Activated T-cell treated with anti-CD3 and anti-CD28 coated beads, Interleukin-2, amount 50 U/mL, for 72 hours (primary cell): ENCODE measurements at regions not wholly inside any gene's neighbourhood (a gene's known extent, or its start where the extent isn't known, plus 50 kb on each side); places are given as distances from the start of the nearest gene placed in this dataset.

Experiments used
- ATAC-seq, 2 donors: fragments of 150-1000 bp; cut with Tn5 transposase; replicated peaks in 1 of 2; 2 replicates each; pipeline ENCODE4 v1.10.0; 2021; ENCODE audit warnings: moderate library complexity in 2 of 2, mild to moderate bottlenecking in 1 of 2
- DNase-seq, 2 donors: peaks; one replicate each; pipeline ENCODE4 v3.0.0; 2021 to 2022; ENCODE audit warnings: mixed read lengths in 1 of 2
- H3K27ac Mint-ChIP-seq: one replicate; pipeline ENCODE4 v1.8.0; 2022; ENCODE audit warnings: mild to moderate bottlenecking, moderate library complexity, mixed read lengths
- H3K27me3 Mint-ChIP-seq: one replicate; pipeline ENCODE4 v1.8.0; 2022; ENCODE audit warnings: low read depth, mixed read lengths
- H3K36me3 Mint-ChIP-seq, 2 donors: one replicate each; pipeline ENCODE4 v1.8.0; 2022; ENCODE audit warnings: mixed read lengths in 2 of 2, mild to moderate bottlenecking in 1 of 2; ENCODE audit not compliant: insufficient read depth in 2 of 2
- H3K4me1 Mint-ChIP-seq: one replicate; pipeline ENCODE4 v1.8.0; 2022; ENCODE audit warnings: low read depth, mixed read lengths
- H3K4me3 Mint-ChIP-seq, 2 donors: one replicate each; pipeline ENCODE4 v1.8.0; 2022; ENCODE audit warnings: mild to moderate bottlenecking in 2 of 2, mixed read lengths in 2 of 2, moderate library complexity in 2 of 2
- H3K9me3 Mint-ChIP-seq, 2 donors: one replicate each; pipeline ENCODE4 v1.8.0; 2022; ENCODE audit warnings: mixed read lengths in 2 of 2

- Mint-ChIP-seq H3K36me3 (no peaks in the 10 kb centered on the region), H3K9me3 (peaks cover 0 to 4% of the 10 kb centered on the region in 2 donors), H3K27ac (no peak overlapping the region), H3K4me1 (peaks cover 10% of the 10 kb centered on the region), H3K4me3 (no peak overlapping the region), H3K27me3 (peaks cover 5% of the 10 kb centered on the region)
- ATAC-seq = no peak
- no peak for DNase-seq
These were observed 153.2 kb upstream of the E2F8 start for GRCh38 chr11:19393941-19394340.

GRCh38 chr11:19392847-19393518, 152.2 kb upstream of the E2F8 start:
- ATAC-seq (no peak), DNase-seq (no peak)
- Mint-ChIP-seq H3K4me1 (peaks cover 10% of the 10 kb centered on the region), H3K27ac (no peak overlapping the region), H3K27me3 (peaks cover 5% of the 10 kb centered on the region), H3K36me3 (no peaks in the 10 kb centered on the region), H3K4me3 (no peak overlapping the region), H3K9me3 (peaks cover 0 to 4% of the 10 kb centered on the region in 2 donors)

- peaks cover 0 to 4% of the 10 kb centered on the region in 2 donors for H3K9me3 Mint-ChIP-seq
- DNase-seq = no peak
- H3K4me3 Mint-ChIP-seq = no peak overlapping the region
- H3K4me1 Mint-ChIP-seq = peaks cover 10% of the 10 kb centered on the region
- no peak overlapping the region for H3K27ac Mint-ChIP-seq
- H3K36me3 Mint-ChIP-seq = no peaks in the 10 kb centered on the region
- ATAC-seq = no peak
- peaks cover 6% of the 10 kb centered on the region for H3K27me3 Mint-ChIP-seq
These were observed 151.6 kb upstream of the E2F8 start for GRCh38 chr11:19392321-19392720.

GRCh38 chr11:19391652-19392051, 150.9 kb upstream of the E2F8 start:
- Mint-ChIP-seq H3K36me3 (no peaks in the 10 kb centered on the region), H3K4me3 (no peak overlapping the region)
- no peak for ATAC-seq

GRCh38 chr11:19391026-19391425, 150.3 kb upstream of the E2F8 start:
- H3K27me3 Mint-ChIP-seq = peaks cover 11% of the 10 kb centered on the region
- H3K27ac Mint-ChIP-seq = no peak overlapping the region
- no peak for ATAC-seq
- no peak for DNase-seq
- H3K4me3 Mint-ChIP-seq = no peak overlapping the region
- peaks cover 0 to 4% of the 10 kb centered on the region in 2 donors for H3K9me3 Mint-ChIP-seq
- peaks cover 10% of the 10 kb centered on the region for H3K4me1 Mint-ChIP-seq
- H3K36me3 Mint-ChIP-seq = no peaks in the 10 kb centered on the region

More at GRCh38 chr11:19391652-19392051, 150.9 kb upstream of the E2F8 start:
- H3K9me3 Mint-ChIP-seq = peaks cover 0 to 4% of the 10 kb centered on the region in 2 donors
- H3K27me3 Mint-ChIP-seq = peaks cover 11% of the 10 kb centered on the region
- DNase-seq = no peak
- H3K4me1 Mint-ChIP-seq = peaks cover 10% of the 10 kb centered on the region
- H3K27ac Mint-ChIP-seq = no peak overlapping the region

GRCh38 chr11:19389787-19390303, 149.1 kb upstream of the E2F8 start:
- ATAC-seq (no peak), DNase-seq (no peak)
- Mint-ChIP-seq H3K27ac (no peak overlapping the region), H3K4me3 (no peak overlapping the region), H3K36me3 (no peaks in the 10 kb centered on the region), H3K4me1 (peaks cover 7% of the 10 kb centered on the region), H3K27me3 (peaks cover 11% of the 10 kb centered on the region), H3K9me3 (peaks cover 0 to 4% of the 10 kb centered on the region in 2 donors)

GRCh38 chr11:19382131-19382611, 141.4 kb upstream of the E2F8 start:
- DNase-seq (no peak), ATAC-seq (no peak)
- no peaks in the 10 kb centered on the region for H3K9me3 Mint-ChIP-seq
- no peak overlapping the region for H3K4me3 Mint-ChIP-seq
- H3K27me3 Mint-ChIP-seq = peaks cover 24% of the 10 kb centered on the region
- H3K4me1 Mint-ChIP-seq = no peaks in the 10 kb centered on the region
- no peak overlapping the region for H3K27ac Mint-ChIP-seq
- no peaks in the 10 kb centered on the region for H3K36me3 Mint-ChIP-seq

GRCh38 chr11:19380375-19380774, 139.6 kb upstream of the E2F8 start:
- DNase-seq = no peak
- Mint-ChIP-seq H3K27ac (no peak overlapping the region), H3K4me1 (no peaks in the 10 kb centered on the region), H3K9me3 (no peaks in the 10 kb centered on the region), H3K4me3 (no peak overlapping the region), H3K27me3 (peaks cover 21% of the 10 kb centered on the region), H3K36me3 (no peaks in the 10 kb centered on the region)
- no peak for ATAC-seq

- peaks cover 28% of the 10 kb centered on the region for H3K27me3 Mint-ChIP-seq
- ATAC-seq (no peak), DNase-seq (no peak)
- no peaks in the 10 kb centered on the region for H3K4me1 Mint-ChIP-seq
- no peak overlapping the region for H3K27ac Mint-ChIP-seq
- H3K4me3 Mint-ChIP-seq = no peak overlapping the region
- no peaks in the 10 kb centered on the region for H3K36me3 Mint-ChIP-seq
- H3K9me3 Mint-ChIP-seq = no peaks in the 10 kb centered on the region
These were observed 138.7 kb upstream of the E2F8 start for GRCh38 chr11:19379465-19379864.

GRCh38 chr11:19378814-19379213, 138.1 kb upstream of the E2F8 start:
- DNase-seq = no peak
- H3K27ac Mint-ChIP-seq = no peak overlapping the region
- H3K36me3 Mint-ChIP-seq = no peaks in the 10 kb centered on the region

GRCh38 chr11:19377881-19378280, 137.1 kb upstream of the E2F8 start:
- Mint-ChIP-seq H3K36me3 (no peaks in the 10 kb centered on the region), H3K4me3 (no peak overlapping the region), H3K9me3 (no peaks in the 10 kb centered on the region), H3K4me1 (no peaks in the 10 kb centered on the region), H3K27ac (no peak overlapping the region), H3K27me3 (peaks cover 20% of the 10 kb centered on the region)
- DNase-seq (no peak), ATAC-seq (no peak)

More at GRCh38 chr11:19378814-19379213, 138.1 kb upstream of the E2F8 start:
- Mint-ChIP-seq H3K27me3 (peaks cover 29% of the 10 kb centered on the region), H3K4me3 (no peak overlapping the region), H3K9me3 (no peaks in the 10 kb centered on the region), H3K4me1 (no peaks in the 10 kb centered on the region)
- ATAC-seq = no peak

GRCh38 chr11:19375440-19375839, 134.7 kb upstream of the E2F8 start:
- ATAC-seq = no peak
- no peaks in the 10 kb centered on the region for H3K9me3 Mint-ChIP-seq
- H3K27me3 Mint-ChIP-seq = peaks cover 10% of the 10 kb centered on the region

GRCh38 chr11:19374151-19374569, 133.4 kb upstream of the E2F8 start:
- Mint-ChIP-seq H3K4me1 (no peaks in the 10 kb centered on the region), H3K36me3 (no peaks in the 10 kb centered on the region), H3K27me3 (peaks cover 15% of the 10 kb centered on the region), H3K4me3 (no peak overlapping the region), H3K27ac (no peak overlapping the region), H3K9me3 (peaks cover 0 to 2% of the 10 kb centered on the region in 2 donors)
- peak in 1 of 2 donors; percentile 47 for ATAC-seq
- no peak for DNase-seq

More at GRCh38 chr11:19375440-19375839, 134.7 kb upstream of the E2F8 start:
- Mint-ChIP-seq H3K27ac (no peak overlapping the region), H3K36me3 (no peaks in the 10 kb centered on the region), H3K4me3 (no peak overlapping the region), H3K4me1 (no peaks in the 10 kb centered on the region)
- DNase-seq = no peak

GRCh38 chr11:19372381-19372780, 131.6 kb upstream of the E2F8 start:
- ATAC-seq (no peak), DNase-seq (no peak)
- H3K27ac Mint-ChIP-seq = no peak overlapping the region
- H3K4me3 Mint-ChIP-seq = no peak overlapping the region
- H3K9me3 Mint-ChIP-seq = peaks cover 0 to 2% of the 10 kb centered on the region in 2 donors
- H3K36me3 Mint-ChIP-seq = no peaks in the 10 kb centered on the region
- H3K4me1 Mint-ChIP-seq = no peaks in the 10 kb centered on the region
- peaks cover 15% of the 10 kb centered on the region for H3K27me3 Mint-ChIP-seq
